Mesendoderm (in vitro differentiated cells): ENCODE measurements at regions not wholly inside any gene's neighbourhood (a gene's known extent, or its start where the extent isn't known, plus 50 kb on each side); places are given as distances from the start of the nearest gene placed in this dataset.

ENCODE experiments used
- DNase-seq: peaks from one replicate; pipeline ENCODE4 v3.0.0; 2013
- H2AK5ac ChIP-seq: 2 replicates; pipeline ENCODE4 v1.6.1; 2013; ENCODE audit warnings: low read length, inconsistent platforms
- H2BK120ac ChIP-seq: 2 replicates; pipeline ENCODE4 v1.6.1; 2013; ENCODE audit warnings: low read depth, mild to moderate bottlenecking, low read length, moderate library complexity, mixed read lengths
- H2BK15ac ChIP-seq: replicated peaks from 2 replicates; pipeline ENCODE4 v1.6.1; 2013; ENCODE audit warnings: low read depth, mild to moderate bottlenecking, moderate library complexity
- H2BK5ac ChIP-seq: 2 replicates; pipeline ENCODE4 v1.6.1; 2013; ENCODE audit warnings: low read length, inconsistent platforms
- H3K18ac ChIP-seq: 2 replicates; pipeline ENCODE4 v1.6.1; 2013; ENCODE audit warnings: mild to moderate bottlenecking, low read length, mixed read lengths
- H3K23ac ChIP-seq: one replicate; pipeline ENCODE4 v1.6.1; 2013; ENCODE audit warnings: low read length
- H3K27ac ChIP-seq: 2 replicates; pipeline ENCODE4 v1.5.1; 2013; ENCODE audit warnings: low read depth, mild to moderate bottlenecking, inconsistent platforms, low read length, moderate library complexity
- H3K27me3 ChIP-seq: 2 replicates; pipeline ENCODE4 v1.6.1; 2013; ENCODE audit warnings: low read length, control low read depth, mild to moderate bottlenecking, inconsistent platforms; ENCODE audit not compliant: insufficient read depth, poor library complexity
- H3K36me3 ChIP-seq: 2 replicates; pipeline ENCODE4 v1.6.1; 2013; ENCODE audit warnings: low read length, inconsistent platforms; ENCODE audit not compliant: control insufficient read depth, insufficient read depth
- H3K4ac ChIP-seq: one replicate; pipeline ENCODE4 v1.6.1; 2013; ENCODE audit warnings: low read depth, mild to moderate bottlenecking, low read length, moderate library complexity
- H3K4me1 ChIP-seq: 2 replicates; pipeline ENCODE4 v1.6.1; 2013; ENCODE audit warnings: low read depth, low read length, inconsistent platforms; ENCODE audit not compliant: control insufficient read depth
- H3K4me2 ChIP-seq: 2 replicates; pipeline ENCODE4 v1.6.1; 2013; ENCODE audit warnings: low read length
- H3K4me3 ChIP-seq: 2 replicates; pipeline ENCODE4 v1.5.1; 2013; ENCODE audit warnings: mild to moderate bottlenecking, low read length
- H3K56ac ChIP-seq: one replicate; pipeline ENCODE4 v1.6.1; 2013; ENCODE audit warnings: low read length
- H3K79me1 ChIP-seq: 2 replicates; pipeline ENCODE4 v1.6.1; 2013; ENCODE audit warnings: low read length, inconsistent platforms
- H3K79me2 ChIP-seq: 2 replicates; pipeline ENCODE4 v1.6.1; 2013; ENCODE audit warnings: mild to moderate bottlenecking, low read length; ENCODE audit not compliant: control insufficient read depth, insufficient read depth
- H3K9ac ChIP-seq: 2 replicates; pipeline ENCODE4 v1.6.1; 2013; ENCODE audit warnings: low read length, inconsistent platforms
- H4K5ac ChIP-seq: one replicate; pipeline ENCODE4 v1.6.1; 2013; ENCODE audit warnings: low read length
- H4K8ac ChIP-seq: one replicate; pipeline ENCODE4 v1.6.1; 2013; ENCODE audit warnings: low read depth, mild to moderate bottlenecking, control low read depth, low read length, moderate library complexity
- WGBS: extraction: QIAGEN DNeasy Blood & Tissue Kit; methylation state at CpG from one replicate; pipeline ENCODE4 v1.1.7; 2013; ENCODE audit warnings: low lambda C conversion rate, missing lambda C conversion rate; ENCODE audit not compliant: insufficient coverage; ENCODE audit errors: extremely low coverage; 5-methylcytosine and 5-hydroxymethylcytosine counted together

- Histone ChIP-seq H3K4me2 (no peak overlapping the region), H2BK5ac (no peak overlapping the region), H3K56ac (no peak overlapping the region), H2BK15ac (no peak overlapping the region), H3K18ac (no peak overlapping the region), H3K4me1 (no peaks in the 10 kb centered on the region), H3K4ac (no peak overlapping the region), H3K23ac (no peak overlapping the region), H3K4me3 (no peak overlapping the region), H4K8ac (no peak overlapping the region), H3K9ac (no peak overlapping the region), H3K27ac (no peak overlapping the region), H2BK120ac (no peak overlapping the region), H3K27me3 (no peaks in the 10 kb centered on the region), H3K79me1 (no peaks in the 10 kb centered on the region), H3K79me2 (no peaks in the 10 kb centered on the region), H2AK5ac (no peak overlapping the region), H3K36me3 (no peaks in the 10 kb centered on the region), H4K5ac (no peak overlapping the region)
- WGBS, result no CpG with 5 or more reads among the region's 3 CpGs
- no peak for DNase-seq
Observed at GRCh38 chr1:229798558-229798957, 172.5 kb downstream of the URB2 start.

GRCh38 chr1:229803626-229804217 lies 177.7 kb downstream of the URB2 start:
- Histone ChIP-seq H3K79me1 (no peaks in the 10 kb centered on the region), H3K36me3 (no peaks in the 10 kb centered on the region), H4K8ac (no peak overlapping the region), H3K27ac (no peak overlapping the region), H3K4me3 (no peak overlapping the region), H2BK120ac (no peak overlapping the region), H3K18ac (no peak overlapping the region), H2BK5ac (no peak overlapping the region), H3K9ac (no peak overlapping the region), H3K79me2 (no peaks in the 10 kb centered on the region), H3K23ac (no peak overlapping the region), H4K5ac (no peak overlapping the region), H3K4ac (no peak overlapping the region), H2BK15ac (no peak overlapping the region), H3K56ac (no peak overlapping the region), H3K4me2 (no peak overlapping the region), H3K27me3 (no peaks in the 10 kb centered on the region), H3K4me1 (no peaks in the 10 kb centered on the region), H2AK5ac (no peak overlapping the region)
- no CpG with 5 or more reads among the region's 4 CpGs for WGBS
- DNase-seq, result no peak

- Histone ChIP-seq H3K9ac (no peak overlapping the region), H3K4me1 (no peaks in the 10 kb centered on the region), H3K18ac (no peak overlapping the region), H3K4me3 (no peak overlapping the region), H4K5ac (no peak overlapping the region), H2BK15ac (no peak overlapping the region), H3K27me3 (no peaks in the 10 kb centered on the region), H2BK120ac (no peak overlapping the region), H3K79me1 (no peaks in the 10 kb centered on the region), H3K79me2 (no peaks in the 10 kb centered on the region), H2AK5ac (no peak overlapping the region), H4K8ac (no peak overlapping the region), H3K27ac (no peak overlapping the region), H3K23ac (no peak overlapping the region), H3K36me3 (no peaks in the 10 kb centered on the region), H3K56ac (no peak overlapping the region), H2BK5ac (no peak overlapping the region), H3K4ac (no peak overlapping the region), H3K4me2 (no peak overlapping the region)
- no peak for DNase-seq
- no CpG with 5 or more reads among the region's 2 CpGs for whole genome bisulfite sequencing
Observed at GRCh38 chr1:229808272-229808671, 182.2 kb downstream of the URB2 start.

GRCh38 chr1:229810140-229810539 lies 184.1 kb downstream of the URB2 start:
- H2BK15ac ChIP-seq, result no peak overlapping the region
- no peaks in the 10 kb centered on the region for H3K4me1 ChIP-seq
- H2BK120ac ChIP-seq, result no peak overlapping the region
- no peaks in the 10 kb centered on the region for H3K27me3 ChIP-seq
- H3K27ac ChIP-seq, result no peak overlapping the region
- H3K9ac ChIP-seq, result no peak overlapping the region
- no peak overlapping the region for H3K4me2 ChIP-seq
- no peak overlapping the region for H3K23ac ChIP-seq
- H3K79me2 ChIP-seq, result no peaks in the 10 kb centered on the region
- DNase-seq, result no peak
- no peak overlapping the region for H3K56ac ChIP-seq
- no peaks in the 10 kb centered on the region for H3K36me3 ChIP-seq
- no peaks in the 10 kb centered on the region for H3K79me1 ChIP-seq
- no peak overlapping the region for H3K18ac ChIP-seq
- H3K4ac ChIP-seq, result no peak overlapping the region
- no peak overlapping the region for H4K5ac ChIP-seq
- no peak overlapping the region for H2AK5ac ChIP-seq
- H3K4me3 ChIP-seq, result no peak overlapping the region
- no CpG with 5 or more reads among the region's 1 CpG for WGBS
- no peak overlapping the region for H4K8ac ChIP-seq
- H2BK5ac ChIP-seq, result no peak overlapping the region

GRCh38 chr1:229810961-229811360 lies 184.9 kb downstream of the URB2 start:
- no peaks in the 10 kb centered on the region for H3K79me2 ChIP-seq
- no peak overlapping the region for H3K18ac ChIP-seq
- H3K23ac ChIP-seq, result no peak overlapping the region
- no peak for DNase-seq
- H2BK5ac ChIP-seq, result no peak overlapping the region
- H3K4me3 ChIP-seq, result no peak overlapping the region
- H4K8ac ChIP-seq, result no peak overlapping the region
- no peak overlapping the region for H3K4me2 ChIP-seq
- no peaks in the 10 kb centered on the region for H3K79me1 ChIP-seq
- H3K27ac ChIP-seq, result no peak overlapping the region
- H2BK15ac ChIP-seq, result no peak overlapping the region
- no peaks in the 10 kb centered on the region for H3K4me1 ChIP-seq
- H2AK5ac ChIP-seq, result no peak overlapping the region
- H3K36me3 ChIP-seq, result no peaks in the 10 kb centered on the region
- no peaks in the 10 kb centered on the region for H3K27me3 ChIP-seq
- H3K4ac ChIP-seq, result no peak overlapping the region
- H4K5ac ChIP-seq, result no peak overlapping the region
- no peak overlapping the region for H3K9ac ChIP-seq
- H3K56ac ChIP-seq, result no peak overlapping the region
- no CpG with 5 or more reads among the region's 2 CpGs for WGBS
- no peak overlapping the region for H2BK120ac ChIP-seq

GRCh38 chr1:229812148-229812547 lies 186.1 kb downstream of the URB2 start:
- Histone ChIP-seq H2BK5ac (no peak overlapping the region), H3K27ac (no peak overlapping the region), H3K4me2 (no peak overlapping the region), H3K9ac (no peak overlapping the region), H3K79me1 (no peaks in the 10 kb centered on the region), H3K4me1 (no peaks in the 10 kb centered on the region), H3K36me3 (no peaks in the 10 kb centered on the region), H2AK5ac (no peak overlapping the region), H3K4ac (no peak overlapping the region), H3K23ac (no peak overlapping the region), H2BK15ac (no peak overlapping the region), H3K18ac (no peak overlapping the region), H3K27me3 (no peaks in the 10 kb centered on the region), H3K56ac (no peak overlapping the region), H3K79me2 (no peaks in the 10 kb centered on the region), H4K5ac (no peak overlapping the region), H4K8ac (no peak overlapping the region), H2BK120ac (no peak overlapping the region), H3K4me3 (no peak overlapping the region)
- no peak for DNase-seq
- WGBS, result no CpG with 5 or more reads among the region's 1 CpG
